Astrocyte (in vitro differentiated cells and primary cell): ENCODE measurements at regions not wholly inside any gene's neighbourhood (a gene's known extent, or its start where the extent isn't known, plus 50 kb on each side); places are given as distances from the start of the nearest gene placed in this dataset.

Experiments
- DNase-seq: peaks from one replicate; pipeline ENCODE4 v3.0.0-alpha.2; 2010; ENCODE audit warnings: low read depth
- FAIRE-seq: peaks from 2 replicates; lab custom pipeline; 2011; peaks lifted over from hg19 to GRCh38; lab: Jason Lieb, UNC
- H2AFZ ChIP-seq: 2 replicates; pipeline ENCODE4 v1.6.0; 2012; ENCODE audit warnings: low read depth, low read length, inconsistent platforms
- H3K27ac ChIP-seq: 2 replicates; pipeline ENCODE4 v1.5.1; 2011; ENCODE audit warnings: low read depth, low read length, inconsistent platforms
- H3K27me3 ChIP-seq: 2 replicates; pipeline ENCODE4 v1.6.0; 2011; ENCODE audit warnings: low read length, inconsistent platforms; ENCODE audit not compliant: insufficient read depth
- H3K36me3 ChIP-seq: 2 replicates; pipeline ENCODE4 v1.5.1; 2011; ENCODE audit warnings: low read length, inconsistent platforms; ENCODE audit not compliant: insufficient read depth
- H3K4me1 ChIP-seq: 2 replicates; pipeline ENCODE4 v1.5.1; 2011; ENCODE audit warnings: low read length, inconsistent platforms; ENCODE audit not compliant: insufficient read depth
- H3K4me2 ChIP-seq: 2 replicates; pipeline ENCODE4 v1.6.0; 2012; ENCODE audit warnings: low read length, inconsistent platforms
- H3K4me3 ChIP-seq: 2 replicates; pipeline ENCODE4 v1.5.1; 2011; ENCODE audit warnings: low read depth, mild to moderate bottlenecking, low read length, inconsistent platforms; ENCODE audit not compliant: insufficient read depth
- H3K79me2 ChIP-seq: 2 replicates; pipeline ENCODE4 v1.6.0; 2012; ENCODE audit warnings: mild to moderate bottlenecking, low read length, inconsistent platforms; ENCODE audit not compliant: insufficient read depth
- H3K9ac ChIP-seq: 2 replicates; pipeline ENCODE4 v1.6.0; 2012; ENCODE audit warnings: mild to moderate bottlenecking, low read length, inconsistent platforms
- H3K9me3 ChIP-seq: 2 replicates; pipeline ENCODE4 v1.5.1; 2012; ENCODE audit warnings: low read depth, mild to moderate bottlenecking, low read length, inconsistent platforms; ENCODE audit not compliant: insufficient read depth
- H4K20me1 ChIP-seq: 2 replicates; pipeline ENCODE4 v1.6.0; 2012; ENCODE audit warnings: low read length, inconsistent platforms; ENCODE audit not compliant: insufficient read depth
- H3K27ac Mint-ChIP-seq: one replicate; pipeline ENCODE4 v1.8.0; 2021; ENCODE audit warnings: mild to moderate bottlenecking, mixed read lengths; ENCODE audit not compliant: unreplicated experiment
- H3K27me3 Mint-ChIP-seq: one replicate; pipeline ENCODE4 v1.8.0; 2021; ENCODE audit warnings: low read depth, mixed read lengths; ENCODE audit not compliant: unreplicated experiment
- H3K36me3 Mint-ChIP-seq: one replicate; pipeline ENCODE4 v1.8.0; 2021; ENCODE audit warnings: low read depth, mixed read lengths; ENCODE audit not compliant: unreplicated experiment
- H3K4me1 Mint-ChIP-seq: one replicate; pipeline ENCODE4 v1.8.0; 2021; ENCODE audit warnings: low read depth, mixed read lengths; ENCODE audit not compliant: unreplicated experiment
- H3K4me3 Mint-ChIP-seq: one replicate; pipeline ENCODE4 v1.8.0; 2021; ENCODE audit warnings: mild to moderate bottlenecking, moderate library complexity, mixed read lengths; ENCODE audit not compliant: unreplicated experiment
- H3K9me3 Mint-ChIP-seq: one replicate; pipeline ENCODE4 v1.8.0; 2021; ENCODE audit warnings: mild to moderate bottlenecking, mixed read lengths; ENCODE audit not compliant: unreplicated experiment
- CTCF ChIP-seq: IDR thresholded peaks from 2 replicates; pipeline ENCODE4 v1.5.1; 2011; ENCODE audit warnings: low read depth, mild to moderate bottlenecking, inconsistent platforms, low read length, moderate library complexity; ENCODE audit not compliant: insufficient read depth
- EZH2 ChIP-seq: IDR thresholded peaks from 2 replicates; pipeline ENCODE4 v1.6.1; 2012; ENCODE audit warnings: mild to moderate bottlenecking, low read length, inconsistent platforms; ENCODE audit not compliant: insufficient read depth

DNA sequence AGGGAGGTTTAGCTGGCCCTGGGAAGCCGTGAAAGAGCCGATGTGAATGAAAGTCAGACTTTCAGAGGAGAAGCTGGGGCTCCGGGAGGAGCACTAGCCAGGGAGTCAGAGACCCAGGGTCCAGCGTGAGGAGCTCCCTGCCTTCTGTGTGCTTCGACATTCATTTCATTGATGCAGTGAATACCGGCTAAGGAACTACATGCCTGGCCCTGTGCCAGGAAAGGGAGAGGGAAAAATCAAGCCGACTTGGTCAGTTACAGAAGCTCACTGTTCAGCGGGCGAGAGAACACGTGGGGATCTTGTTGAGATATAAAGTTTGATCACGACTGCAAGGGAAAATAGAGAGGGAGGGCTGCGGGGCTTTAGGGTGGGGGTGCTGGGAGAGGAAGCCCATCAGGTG lies 76.7 kb upstream of the RUNX3 start:
- Mint-ChIP-seq H3K9me3 (no peaks in the 10 kb centered on the region), H3K27ac (no peak overlapping the region), H3K4me3 (no peak overlapping the region), H3K4me1 (peaks cover 12% of the 10 kb centered on the region), H3K36me3 (no peaks in the 10 kb centered on the region), H3K27me3 (peaks cover 29% of the 10 kb centered on the region)
- Histone ChIP-seq H3K27ac (no peak overlapping the region), H3K4me3 (no peak overlapping the region), H2AFZ (no peak overlapping the region), H4K20me1 (no peaks in the 10 kb centered on the region), H3K36me3 (no peaks in the 10 kb centered on the region), H3K79me2 (no peaks in the 10 kb centered on the region), H3K4me2 (peak overlapping the region; percentile 59), H3K9ac (peak overlapping the region; percentile 10), H3K9me3 (no peaks in the 10 kb centered on the region), H3K4me1 (peaks cover 8% of the 10 kb centered on the region), H3K27me3 (peaks cover 13% of the 10 kb centered on the region)
- TF ChIP-seq CTCF (no peak), EZH2 (peak; percentile 1)
- no peak for FAIRE-seq
- peak; percentile 29 for DNase-seq

DNA sequence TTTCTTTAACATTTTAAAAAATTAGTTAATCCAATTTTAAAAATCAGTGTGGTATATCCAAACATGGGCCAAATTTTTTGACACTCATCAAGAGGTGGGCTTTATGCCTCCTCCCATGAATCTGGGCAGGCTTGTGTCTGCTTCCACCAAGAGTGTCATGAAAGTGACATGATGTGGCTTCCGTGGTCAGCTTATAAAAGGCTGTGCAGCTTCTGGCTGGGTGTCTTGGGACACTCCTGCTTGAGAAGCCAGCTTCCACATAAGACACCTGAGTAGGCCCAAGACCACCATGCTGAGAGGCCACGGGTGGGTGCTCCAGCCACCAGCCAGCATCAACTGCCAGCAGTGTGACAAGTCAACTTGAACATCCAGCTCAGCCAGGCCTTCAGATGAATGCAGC lies 74.3 kb upstream of the RUNX3 start:
- Histone ChIP-seq H3K9me3 (no peaks in the 10 kb centered on the region), H3K4me2 (no peak overlapping the region), H3K36me3 (no peaks in the 10 kb centered on the region), H2AFZ (no peak overlapping the region), H3K27ac (no peak overlapping the region), H3K9ac (no peak overlapping the region), H3K4me1 (peaks cover 8% of the 10 kb centered on the region), H3K4me3 (no peak overlapping the region), H3K27me3 (peaks cover 13% of the 10 kb centered on the region), H3K79me2 (no peaks in the 10 kb centered on the region), H4K20me1 (no peaks in the 10 kb centered on the region)
- Mint-ChIP-seq H3K27me3 (peaks cover 29% of the 10 kb centered on the region), H3K4me3 (no peak overlapping the region), H3K36me3 (peaks cover 2% of the 10 kb centered on the region), H3K27ac (no peak overlapping the region), H3K4me1 (peaks cover 12% of the 10 kb centered on the region), H3K9me3 (no peaks in the 10 kb centered on the region)
- DNase-seq (no peak), FAIRE-seq (no peak)
- TF ChIP-seq CTCF = no peak
- TF ChIP-seq EZH2 = no peak

- H3K36me3 Mint-ChIP-seq = peaks cover 2% of the 10 kb centered on the region
- H3K9me3 Mint-ChIP-seq = no peaks in the 10 kb centered on the region
- Histone ChIP-seq H2AFZ (no peak overlapping the region), H3K9me3 (no peaks in the 10 kb centered on the region), H3K27ac (no peak overlapping the region), H3K4me3 (no peak overlapping the region), H3K9ac (no peak overlapping the region), H3K27me3 (peaks cover 13% of the 10 kb centered on the region), H3K36me3 (no peaks in the 10 kb centered on the region), H3K79me2 (no peaks in the 10 kb centered on the region), H4K20me1 (no peaks in the 10 kb centered on the region), H3K4me2 (no peak overlapping the region), H3K4me1 (peaks cover 8% of the 10 kb centered on the region)
- H3K4me3 Mint-ChIP-seq = no peak overlapping the region
- TF ChIP-seq CTCF = no peak
- no peak for TF ChIP-seq EZH2
- FAIRE-seq (no peak), DNase-seq (peak; percentile 22)
- H3K4me1 Mint-ChIP-seq = peaks cover 12% of the 10 kb centered on the region
- H3K27me3 Mint-ChIP-seq = peaks cover 29% of the 10 kb centered on the region
- peak overlapping the region; percentile 12 for H3K27ac Mint-ChIP-seq
Observed at GRCh38 chr1:25003457-25004190, 73.5 kb upstream of the RUNX3 start.
